ENCODE measurements at regions not wholly inside any gene's neighbourhood (a gene's known extent, or its start where the extent isn't known, plus 50 kb on each side); places are given as distances from the start of the nearest gene placed in this dataset.

DNA sequence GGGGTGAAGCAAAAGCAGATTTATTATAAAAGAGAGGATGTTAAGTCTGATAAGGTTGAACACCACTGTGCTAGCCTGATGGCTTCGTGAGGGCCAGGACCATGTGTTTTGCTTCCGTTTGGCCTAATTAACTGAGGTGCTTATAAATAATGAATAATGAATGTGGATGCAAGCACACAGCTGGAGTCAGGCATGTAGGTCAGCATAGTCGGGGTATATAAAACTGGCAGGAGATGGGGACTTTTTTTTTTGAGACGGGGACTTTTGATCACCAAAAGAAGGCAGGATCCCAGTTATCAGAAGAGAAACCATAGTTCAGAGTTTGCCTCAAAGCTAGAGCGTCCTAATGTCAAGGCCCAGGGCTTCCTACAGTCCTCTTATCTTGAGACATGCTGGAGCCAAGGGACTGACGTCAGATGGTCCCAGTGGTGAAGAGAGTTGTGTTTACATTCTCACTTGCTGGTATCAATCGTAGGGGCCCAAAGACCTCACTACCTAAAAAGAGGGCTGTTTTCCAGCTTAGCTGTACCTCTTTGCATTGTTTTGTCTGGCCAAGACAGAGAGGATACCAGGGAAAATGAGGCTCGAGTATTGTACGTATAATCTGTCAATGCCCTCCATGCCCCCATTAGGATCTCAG is 50.4 kb downstream of the RTL9 start:
- no peak for DNase-seq (ENCODE audit: extremely low read depth, low read depth, low spot score)

DNA sequence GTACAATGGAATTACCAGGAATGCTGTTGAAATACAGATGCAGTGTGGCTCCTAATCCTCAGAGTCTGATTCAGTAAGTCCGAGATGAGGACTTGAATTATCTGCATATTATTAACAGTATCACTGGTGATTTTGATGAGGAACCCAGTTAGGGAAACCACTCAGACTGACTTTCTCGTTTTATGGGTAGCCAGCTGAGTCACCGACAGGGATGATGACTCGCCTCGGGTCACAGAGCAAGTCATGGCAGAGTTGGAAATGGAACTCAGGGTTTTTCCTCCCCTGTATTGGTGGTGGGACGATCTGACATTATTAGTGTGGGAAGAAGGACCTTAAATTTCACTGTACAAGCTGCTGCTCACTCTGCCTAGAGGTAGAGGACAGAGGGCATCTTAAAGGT is 51.3 kb downstream of the RTL9 start:
- DNase-seq (ENCODE audit: extremely low read depth, low read depth, low spot score): no peak

DNA sequence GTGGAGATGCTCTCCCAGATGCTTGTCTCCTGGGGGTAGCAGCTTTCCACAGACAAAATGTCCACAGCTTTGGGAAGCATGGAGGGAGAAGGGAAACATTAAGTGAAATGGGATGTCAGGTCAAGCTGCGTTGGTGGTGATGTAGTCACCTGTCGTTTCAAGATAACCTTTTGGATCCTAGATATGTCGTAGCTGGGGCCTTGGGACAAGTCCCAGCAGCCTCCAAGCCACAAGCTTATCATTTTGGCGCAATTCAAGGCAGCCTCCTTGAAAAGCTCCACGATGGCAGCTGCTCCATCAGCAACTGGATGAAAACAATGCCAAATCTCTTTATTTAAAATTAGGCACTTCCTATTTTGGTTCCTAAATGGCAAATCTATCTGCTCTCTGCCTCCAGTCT is 52.0 kb downstream of the RTL9 start:
- DNase-seq (ENCODE audit: extremely low read depth, low read depth, low spot score): no peak

DNA sequence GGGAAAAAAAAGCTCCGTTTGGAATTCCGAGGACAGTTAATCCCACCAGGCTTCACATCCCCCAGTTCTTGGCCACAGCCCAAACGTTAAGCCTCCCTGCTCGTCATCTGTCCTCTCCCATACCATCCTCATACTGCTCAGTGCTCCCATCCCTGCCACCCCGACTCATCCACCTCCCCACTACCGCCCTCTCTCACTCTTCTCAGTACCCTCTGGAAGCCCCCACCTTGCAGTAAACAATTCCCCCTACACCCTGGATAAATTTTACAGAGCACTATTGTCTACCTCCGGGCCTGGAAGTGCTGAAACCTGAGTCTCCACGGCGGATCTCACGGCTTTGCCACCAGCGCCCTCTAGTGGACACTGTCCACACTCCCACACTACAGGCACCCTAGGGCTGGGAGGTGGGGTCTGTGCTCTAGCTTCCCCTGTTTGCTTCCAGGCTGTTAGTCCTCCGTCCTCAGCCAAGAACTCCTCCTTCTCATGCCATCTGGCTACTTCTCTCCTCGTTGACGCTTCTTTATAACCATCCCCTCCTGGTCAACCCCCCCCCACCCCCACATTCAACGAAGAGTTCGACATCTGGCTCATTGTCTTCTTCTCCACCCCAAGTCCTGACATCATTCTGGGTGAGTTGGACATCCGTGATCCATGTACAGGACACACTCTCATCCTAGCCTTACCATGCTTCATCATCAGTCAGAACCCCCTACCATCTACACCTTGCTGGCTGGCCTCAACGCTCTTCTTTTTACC is 54.5 kb downstream of the RTL9 start:
- no peak for DNase-seq (ENCODE audit: extremely low read depth, low read depth, low spot score)

DNA sequence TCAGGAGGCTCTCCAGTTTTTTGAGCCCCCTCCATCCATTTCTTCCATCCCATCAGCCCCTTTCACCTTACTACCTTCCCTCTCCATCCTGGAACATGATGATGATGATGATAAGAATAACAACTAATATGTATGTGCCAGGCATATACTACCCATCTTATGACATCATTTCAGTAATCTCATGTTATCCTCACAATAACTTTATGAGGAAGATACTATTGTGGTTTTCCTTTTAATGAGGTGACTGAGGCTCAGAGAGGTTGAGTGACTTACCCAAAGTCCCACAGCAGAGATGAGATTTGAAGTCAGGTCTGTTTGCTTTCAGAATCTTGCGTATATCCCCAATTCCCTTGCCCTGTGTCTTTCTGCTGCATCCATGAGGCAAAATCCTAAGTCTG is 55.1 kb downstream of the RTL9 start:
- no peak for DNase-seq (ENCODE audit: extremely low read depth, low read depth, low spot score)

DNA sequence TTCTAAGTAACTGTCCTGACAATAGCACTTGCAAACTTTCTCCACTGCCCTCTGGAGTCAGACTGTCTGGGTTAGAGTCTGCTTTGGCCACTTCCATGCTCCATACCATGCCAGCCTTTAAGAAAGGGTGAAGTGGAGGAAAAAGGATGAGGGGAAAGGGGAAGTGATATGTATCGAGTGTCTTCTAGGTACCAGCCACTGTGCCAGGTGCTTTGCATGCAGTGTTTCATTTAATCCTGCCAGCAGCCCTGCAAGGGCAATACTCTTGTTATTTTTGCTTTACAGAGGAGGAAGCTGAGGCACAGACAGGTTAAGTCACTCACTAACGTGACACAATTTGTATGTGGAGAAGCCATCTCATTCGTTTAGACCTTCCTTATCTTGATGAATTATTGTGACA is 55.6 kb downstream of the RTL9 start:
- DNase-seq (ENCODE audit: extremely low read depth, low read depth, low spot score): no peak

DNA sequence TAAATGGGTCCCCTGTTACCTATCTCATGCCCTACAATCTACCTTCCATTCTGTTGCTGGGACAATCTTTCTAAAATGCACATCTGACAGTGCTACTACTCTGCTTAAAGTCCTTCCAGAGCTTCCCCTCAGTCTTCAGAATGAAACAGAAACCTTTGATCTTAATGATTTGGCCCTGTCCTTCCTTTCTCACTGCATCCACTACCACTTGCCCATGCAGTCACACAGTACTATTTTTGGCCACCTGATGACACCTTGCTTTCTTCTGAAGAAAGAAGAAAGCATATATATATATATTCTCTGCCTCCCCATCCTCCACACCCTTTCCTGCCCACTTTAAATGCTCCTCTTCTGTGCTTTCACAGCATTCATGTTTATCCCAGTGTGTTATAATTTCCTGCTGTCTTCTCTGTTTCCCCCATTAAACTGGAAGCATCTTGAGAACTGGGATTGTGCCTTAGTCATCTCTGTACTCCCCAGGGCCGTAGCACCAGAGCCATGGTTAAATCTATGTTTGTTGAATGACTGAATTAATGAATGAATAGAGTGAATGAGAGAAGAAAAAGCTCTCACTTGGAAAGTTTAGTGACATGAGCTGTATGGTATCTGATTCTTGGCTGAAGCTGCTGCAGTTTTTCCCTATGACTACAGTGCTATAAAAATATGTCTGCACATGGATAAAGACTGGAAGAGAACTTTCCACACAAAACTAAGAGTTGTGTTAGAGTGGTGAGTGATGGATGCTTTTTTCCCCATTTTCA is 56.2 kb downstream of the RTL9 start:
- DNase-seq (ENCODE audit: extremely low read depth, low read depth, low spot score): no peak

DNA sequence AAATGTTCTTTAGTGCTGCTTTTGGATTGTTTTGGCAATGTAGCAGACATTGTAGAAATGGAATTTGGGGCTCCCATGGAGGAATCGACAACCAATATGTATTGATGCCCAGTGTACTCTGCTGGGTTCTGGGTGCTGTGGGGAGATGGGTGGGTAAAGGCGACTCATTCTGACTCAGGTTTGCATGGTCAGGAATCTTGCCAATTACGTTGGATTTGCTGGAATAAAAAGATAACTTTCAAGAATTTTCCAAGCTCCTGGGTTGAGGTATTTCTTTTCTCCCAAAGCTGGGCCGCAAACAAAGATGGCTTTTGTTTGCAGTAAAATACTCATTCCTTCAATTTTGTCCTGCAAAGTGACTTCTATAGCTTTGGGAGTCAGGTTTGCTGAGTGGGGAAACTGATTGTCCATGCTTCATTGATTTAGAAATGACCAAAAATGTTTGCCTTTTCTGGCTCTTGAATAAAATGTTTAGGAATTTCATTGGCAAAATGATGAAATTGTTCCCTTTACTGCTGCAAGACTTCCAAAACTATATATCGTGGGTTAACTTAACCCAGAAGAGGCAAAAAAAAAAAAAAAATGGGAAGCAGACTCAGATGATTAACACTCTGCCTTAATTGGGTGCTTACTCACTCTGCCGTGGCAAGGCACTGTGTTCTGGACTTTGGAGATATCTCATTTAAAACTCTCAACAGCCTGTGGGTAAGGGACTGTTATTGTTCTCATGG is 57.0 kb downstream of the RTL9 start:
- no peak for DNase-seq (ENCODE audit: extremely low read depth, low read depth, low spot score)

DNA sequence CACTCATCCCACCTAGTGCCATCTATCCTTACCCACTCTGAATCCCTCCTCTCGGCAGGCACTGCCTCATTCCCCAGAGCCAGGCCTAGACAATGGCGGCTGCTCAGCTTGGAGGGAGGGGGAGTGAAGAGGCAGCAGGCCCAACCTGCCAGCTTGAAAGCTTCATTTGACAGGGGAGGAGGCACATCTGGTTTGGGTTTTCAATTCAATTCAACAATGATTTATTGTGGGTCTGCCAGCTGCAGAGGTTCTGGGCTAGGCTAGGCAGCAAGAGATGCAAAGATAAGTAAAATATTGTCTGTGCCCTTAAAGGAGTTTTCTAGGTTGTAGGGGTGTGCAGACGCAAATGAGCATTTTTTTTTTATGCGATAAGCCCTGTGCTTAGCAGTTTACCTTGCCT is 58.5 kb downstream of the RTL9 start:
- DNase-seq (ENCODE audit: extremely low read depth, low read depth, low spot score): no peak

DNA sequence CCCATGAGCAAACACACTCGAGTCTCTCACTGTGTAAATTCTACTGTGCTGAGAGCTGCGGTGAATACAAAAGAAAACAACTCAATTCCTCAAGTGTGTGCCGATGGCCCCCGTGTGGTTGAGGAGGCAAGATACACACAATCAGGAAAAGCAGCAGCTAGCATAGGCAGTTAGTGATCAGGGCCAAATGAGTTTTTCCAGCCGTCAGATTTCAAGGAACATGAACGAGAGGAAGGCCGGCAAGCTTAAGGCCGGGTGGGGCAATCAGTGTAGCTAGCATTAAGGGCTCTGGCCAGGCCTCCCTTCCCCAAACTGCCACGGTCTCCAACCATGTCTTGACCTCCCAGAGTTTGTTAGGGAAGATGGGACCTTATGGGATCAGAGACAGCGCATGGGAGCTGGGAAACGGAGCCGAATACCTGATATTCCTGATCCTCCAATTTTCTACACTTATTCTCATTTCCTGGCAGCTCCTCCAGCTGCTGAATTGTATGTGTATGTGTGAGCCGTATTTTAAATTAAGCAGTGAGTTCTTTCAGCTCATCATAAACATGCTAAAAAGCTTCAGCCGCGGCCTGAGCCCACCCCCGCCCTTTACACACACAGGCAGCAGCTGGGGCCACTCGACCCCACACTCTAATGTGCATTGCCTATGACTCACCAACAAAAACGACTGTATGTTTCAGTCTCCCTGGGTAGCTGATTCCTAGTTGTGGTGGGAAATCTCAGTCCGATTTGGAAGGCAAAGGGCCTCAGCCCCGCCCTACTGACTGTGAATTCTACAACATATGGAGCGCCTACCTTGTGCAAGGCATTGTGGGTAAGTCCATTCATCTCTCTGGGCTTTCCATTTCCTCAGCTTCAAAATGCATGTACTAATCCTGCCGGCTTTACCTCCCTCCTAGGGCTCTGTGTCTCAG is 59.9 kb downstream of the RTL9 start:
- no peak for DNase-seq (ENCODE audit: extremely low read depth, low read depth, low spot score)

DNA sequence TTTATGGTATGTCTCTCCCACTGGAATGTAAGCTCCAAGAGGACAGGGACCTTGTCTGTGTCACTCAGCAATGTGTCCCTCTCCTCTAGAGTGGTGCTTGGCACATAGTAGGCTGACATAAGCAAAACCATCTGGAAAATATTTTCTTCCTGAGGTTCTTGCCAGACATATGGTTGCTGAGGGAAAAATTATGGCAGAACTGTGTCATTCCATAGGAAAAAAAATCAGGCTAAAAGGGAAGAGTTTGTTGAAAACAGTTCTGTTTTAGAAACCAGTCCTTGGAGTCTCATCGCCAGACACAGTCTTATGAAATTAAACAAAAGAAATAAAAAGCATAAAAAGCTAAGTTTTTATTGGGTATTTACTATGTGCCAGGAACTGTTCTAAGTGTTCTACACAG is 60.9 kb downstream of the RTL9 start:
- no peak for DNase-seq (ENCODE audit: extremely low read depth, low read depth, low spot score)

DNA sequence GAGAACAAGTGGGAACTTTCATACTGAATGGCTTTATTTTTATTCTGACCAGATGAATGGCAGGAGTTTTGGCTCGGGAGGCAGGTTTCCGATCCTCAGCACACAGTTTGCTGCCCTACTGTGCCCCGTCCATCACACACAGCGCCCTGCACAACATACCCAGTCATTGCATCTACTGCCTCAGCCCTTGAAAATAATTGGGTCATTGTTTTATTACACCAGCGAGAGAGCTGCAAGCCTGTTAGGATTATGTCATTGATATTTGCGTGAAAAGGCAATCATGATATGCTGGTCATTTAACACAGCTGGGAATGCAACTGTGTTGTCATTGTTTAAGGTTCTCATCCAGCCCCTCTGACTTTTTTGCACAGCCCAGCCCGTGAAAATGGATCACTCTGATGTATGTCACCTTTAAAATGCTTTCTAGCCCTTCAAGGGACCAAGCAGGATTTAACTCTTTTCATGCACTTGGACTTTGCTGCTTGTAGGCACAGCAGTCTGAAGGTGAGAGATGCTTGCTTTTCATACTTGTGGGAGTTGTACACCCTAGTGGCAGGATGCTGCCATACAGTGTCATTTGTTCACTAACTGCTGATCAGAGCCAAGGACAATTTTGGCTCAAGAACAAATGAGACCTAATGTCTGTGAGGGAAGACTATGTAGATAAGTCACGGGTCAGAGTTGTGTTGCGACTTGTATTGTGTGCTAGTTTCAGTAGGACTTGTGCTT is 62.3 kb downstream of the RTL9 start:
- no peak for DNase-seq (ENCODE audit: extremely low read depth, low read depth, low spot score)

DNA sequence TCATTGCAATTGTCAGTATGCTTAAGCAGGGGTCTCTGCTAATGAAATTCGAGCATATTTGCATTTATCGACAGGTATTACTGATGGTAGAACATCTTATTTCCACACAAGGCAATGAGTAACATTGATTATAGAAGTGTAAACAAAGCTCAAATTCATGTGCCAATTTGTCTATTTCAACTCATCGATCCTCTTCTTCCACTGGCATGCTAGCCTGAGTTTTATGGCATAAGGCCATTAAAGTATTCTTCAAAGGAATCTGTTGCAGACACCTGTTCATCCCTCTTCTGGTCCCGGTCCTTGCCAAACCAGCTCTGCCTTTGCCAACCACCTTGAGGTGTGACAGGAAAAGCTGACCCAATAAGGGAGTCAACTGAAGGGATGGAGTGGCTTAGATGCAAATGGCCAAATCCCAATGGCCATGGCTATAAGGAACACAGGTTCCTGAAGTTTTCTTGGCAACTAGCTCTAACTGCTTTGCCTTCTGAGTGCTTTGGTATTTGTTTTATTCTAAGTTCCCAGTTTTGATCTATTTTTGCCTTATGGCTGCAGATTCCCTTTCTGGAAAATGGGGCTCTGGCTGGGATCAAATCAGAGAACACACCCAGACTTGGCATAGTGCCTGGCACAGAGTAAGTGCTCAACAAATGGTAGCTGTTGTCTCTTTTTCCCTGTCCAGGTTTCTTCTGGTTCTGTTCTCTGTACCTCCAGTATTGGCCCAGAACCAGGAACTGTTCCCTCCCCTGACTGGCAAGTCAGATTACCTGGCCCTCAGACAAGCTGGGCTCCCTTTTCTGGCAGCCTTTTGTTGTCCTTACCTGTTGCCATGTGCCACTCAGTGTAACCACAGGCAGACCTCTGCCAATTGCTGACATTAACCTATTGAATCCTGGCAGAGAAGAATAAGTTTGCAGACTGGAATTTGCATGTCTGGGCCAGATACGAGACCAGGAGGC is 63.1 kb downstream of the RTL9 start:
- no peak for DNase-seq (ENCODE audit: extremely low read depth, low read depth, low spot score)

DNA sequence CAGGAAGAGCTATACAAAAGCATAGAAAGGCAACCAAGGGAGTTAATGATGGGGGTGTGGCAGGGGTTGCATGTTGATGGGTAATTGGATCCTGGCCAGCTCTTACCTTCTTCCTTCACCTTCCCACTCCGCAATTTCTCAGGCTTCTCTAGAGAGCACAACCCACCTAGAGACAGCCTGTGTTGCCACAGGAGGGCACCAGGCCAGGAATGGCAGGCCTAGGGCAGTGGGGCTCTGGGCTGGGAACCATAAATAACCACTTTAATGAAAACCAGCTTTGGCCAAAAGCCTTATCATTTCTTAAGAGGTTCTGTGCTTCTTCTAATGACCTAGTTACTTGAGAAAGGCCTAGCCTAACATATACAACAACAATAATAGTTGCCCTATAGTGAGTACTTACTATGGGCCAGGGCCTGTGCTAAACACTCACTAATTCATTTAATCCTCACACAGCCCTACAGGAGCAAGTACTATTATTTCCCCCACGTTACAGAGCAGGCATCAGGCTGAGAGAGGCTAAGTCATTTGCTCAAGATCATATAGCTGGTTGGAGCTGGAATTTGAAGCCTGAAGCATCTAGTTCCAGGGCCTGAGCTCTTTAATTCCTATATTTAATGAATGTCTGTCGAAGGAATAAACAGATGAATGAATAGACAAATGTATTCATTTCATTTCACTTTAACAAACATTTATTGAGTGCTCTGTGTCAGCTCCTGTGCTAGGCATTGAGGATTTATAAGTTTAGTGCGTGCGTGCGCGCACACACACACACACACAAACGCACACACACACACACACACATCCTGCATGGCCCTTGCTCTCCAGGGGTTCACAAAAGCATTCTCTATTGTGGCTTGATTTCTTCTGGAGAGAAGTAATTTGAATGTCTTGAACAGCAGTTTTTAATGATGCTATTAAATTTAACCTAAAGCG is 66.8 kb downstream of the RTL9 start:
- no peak for DNase-seq (ENCODE audit: extremely low read depth, low read depth, low spot score)

DNA sequence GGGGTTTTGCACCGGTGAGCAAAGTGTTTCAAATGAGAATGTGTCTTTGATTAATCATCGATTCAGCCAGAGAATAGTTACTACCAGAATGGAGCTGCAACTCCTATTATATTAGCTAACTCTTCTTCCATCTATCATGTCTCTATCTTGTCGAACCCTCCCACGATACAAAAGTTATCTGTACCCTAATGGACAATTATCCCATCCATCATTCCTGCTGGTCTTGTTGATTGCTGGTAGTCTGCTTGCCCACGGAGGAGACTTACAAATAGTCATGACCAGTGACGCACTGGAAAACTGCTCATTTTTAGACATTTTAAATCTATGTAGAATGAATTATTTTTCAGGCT is 67.5 kb downstream of the RTL9 start:
- no peak for DNase-seq (ENCODE audit: extremely low read depth, low read depth, low spot score)

DNA sequence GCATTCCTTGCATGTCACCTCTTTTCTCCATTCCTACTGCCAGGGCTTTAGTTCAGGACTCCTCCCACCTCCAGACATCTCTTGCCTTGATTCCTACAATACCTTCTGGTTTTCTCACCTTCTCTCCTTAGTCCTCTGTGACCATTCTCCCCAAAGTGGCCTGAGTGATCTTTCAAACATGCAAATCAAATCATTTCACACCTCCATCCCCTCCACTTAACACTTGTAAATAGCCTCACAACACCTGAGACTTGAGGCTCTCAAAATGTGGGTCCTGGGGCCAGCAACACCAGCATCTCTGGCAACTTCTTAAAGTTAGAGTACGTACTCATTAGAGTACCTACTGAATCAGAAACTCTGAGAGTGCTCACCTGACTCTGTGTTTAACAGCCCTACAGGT is 68.4 kb downstream of the RTL9 start:
- DNase-seq (ENCODE audit: extremely low read depth, low read depth, low spot score): no peak

DNA sequence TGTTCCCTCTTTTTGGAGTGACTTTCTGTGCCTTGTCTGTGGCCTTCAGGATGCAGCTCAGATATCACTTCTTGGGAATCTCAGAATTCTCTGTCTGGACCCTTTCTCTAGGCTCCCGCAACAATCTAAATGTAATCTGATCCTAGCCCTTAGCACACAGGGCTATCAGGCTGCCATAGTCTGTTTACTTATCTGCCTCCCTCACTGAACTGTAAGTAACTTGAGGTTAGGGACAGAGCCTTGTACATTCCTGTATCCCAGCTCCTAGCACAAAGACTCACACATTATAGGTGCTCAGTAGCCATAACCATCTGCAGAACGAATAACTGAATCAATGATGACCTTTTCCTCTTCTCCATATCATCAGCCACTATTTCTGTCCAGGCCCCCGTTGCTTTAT is 69.5 kb downstream of the RTL9 start:
- DNase-seq (ENCODE audit: extremely low read depth, low read depth, low spot score): no peak
